CD4-positive, alpha-beta T cell treated with Interleukin-17A for 1 hour (primary cell): ENCODE measurements at regions not wholly inside any gene's neighbourhood (a gene's known extent, or its start where the extent isn't known, plus 50 kb on each side); places are given as distances from the start of the nearest gene placed in this dataset.
"Not testable (repeated sequence)": the region's sequence is repeated elsewhere in the genome, so short reads cannot be mapped to it uniquely, and the experiment has no call there.

Source experiments
- DNase-seq: peaks from one replicate; pipeline ENCODE4 v3.0.0-alpha.2; 2020

DNA sequence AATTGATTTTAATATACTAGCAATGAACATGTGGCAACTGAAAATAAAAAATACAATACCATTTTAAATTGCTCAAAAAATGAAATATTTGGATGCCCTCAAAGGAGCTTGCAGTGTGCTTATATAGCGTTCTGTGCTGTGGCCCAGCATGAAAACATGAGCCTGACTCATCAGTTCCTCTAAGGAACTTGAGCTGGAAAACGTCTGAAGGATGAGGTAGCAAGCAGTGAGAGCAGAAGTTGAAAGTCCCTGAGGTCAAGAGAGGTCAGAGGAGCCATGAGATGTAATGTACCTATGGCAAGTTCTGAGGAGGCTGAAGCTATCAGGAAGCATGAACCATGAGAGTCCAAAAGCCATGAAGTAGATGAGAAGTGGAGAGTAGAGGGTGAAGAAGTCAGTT lies 59.7 kb downstream of the HMGB3 start:
- DNase-seq: no peak

- not testable (repeated sequence) for DNase-seq
Observed at GRCh38 chrX:151066373-151066772, 83.2 kb downstream of the HMGB3 start.

DNA sequence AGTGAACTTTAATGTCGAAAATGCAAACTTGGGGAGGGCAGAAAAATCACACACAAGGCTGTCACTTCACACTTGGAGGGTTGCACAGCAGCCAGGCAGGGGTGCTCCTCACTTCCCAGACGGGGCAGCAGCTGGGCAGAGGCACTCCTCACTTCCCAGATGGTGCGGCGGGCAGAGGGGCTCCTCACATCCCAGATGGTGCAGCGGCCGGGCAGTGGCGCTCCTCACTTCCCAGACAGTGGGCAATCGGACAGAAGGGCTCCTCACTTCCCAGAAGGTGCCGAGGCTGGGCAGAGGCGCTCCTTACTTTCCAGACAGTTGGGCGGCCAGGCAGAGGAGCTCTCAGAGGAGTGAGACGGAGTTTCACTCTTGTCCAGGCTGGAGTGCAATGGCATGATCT lies 90.6 kb downstream of the HMGB3 start:
- DNase-seq: no peak

DNA sequence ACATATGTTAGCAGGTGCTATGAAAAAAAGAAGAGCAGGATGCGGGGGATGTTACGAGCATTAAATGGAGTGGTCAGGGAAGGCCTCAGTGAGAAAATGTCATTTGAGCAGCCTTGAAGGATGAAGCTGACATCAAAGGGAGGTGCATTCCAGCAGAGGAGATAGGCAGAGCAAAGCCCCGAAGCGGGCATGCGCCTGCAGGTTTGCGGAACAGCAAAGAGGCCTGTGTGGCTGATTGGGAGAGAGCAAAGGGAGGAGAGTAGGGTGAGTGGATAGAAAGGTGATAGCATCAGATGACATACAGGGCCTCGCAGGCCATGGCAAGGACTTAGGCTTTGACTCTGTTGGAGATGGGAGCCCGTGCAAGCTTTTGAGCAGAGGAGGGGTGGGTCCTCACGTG lies 95.4 kb upstream of the GPR50 start:
- no peak for DNase-seq

- peak; percentile 45 for DNase-seq
Observed at GRCh38 chrX:151082077-151082948, 94.1 kb upstream of the GPR50 start.

DNA sequence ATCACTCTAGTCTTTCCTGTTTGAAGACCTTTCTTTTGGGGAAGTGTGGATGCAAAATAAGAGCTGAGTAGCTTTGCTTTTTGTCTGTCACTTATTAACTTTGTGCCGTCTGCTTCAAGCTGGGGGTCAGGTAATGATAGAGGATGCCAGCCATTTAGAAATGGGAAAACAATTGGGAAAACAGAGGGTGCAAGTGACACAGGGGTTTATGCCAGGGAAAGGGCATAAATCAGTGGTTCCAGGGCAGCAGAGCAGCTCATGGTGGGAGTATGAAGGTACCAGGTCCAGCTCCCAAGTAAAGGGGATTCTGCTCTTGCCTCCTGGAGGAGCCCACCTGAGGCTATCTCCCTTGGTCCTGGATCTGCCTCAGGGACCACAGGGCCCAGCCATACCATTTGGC lies 91.9 kb upstream of the GPR50 start:
- no peak for DNase-seq

DNA sequence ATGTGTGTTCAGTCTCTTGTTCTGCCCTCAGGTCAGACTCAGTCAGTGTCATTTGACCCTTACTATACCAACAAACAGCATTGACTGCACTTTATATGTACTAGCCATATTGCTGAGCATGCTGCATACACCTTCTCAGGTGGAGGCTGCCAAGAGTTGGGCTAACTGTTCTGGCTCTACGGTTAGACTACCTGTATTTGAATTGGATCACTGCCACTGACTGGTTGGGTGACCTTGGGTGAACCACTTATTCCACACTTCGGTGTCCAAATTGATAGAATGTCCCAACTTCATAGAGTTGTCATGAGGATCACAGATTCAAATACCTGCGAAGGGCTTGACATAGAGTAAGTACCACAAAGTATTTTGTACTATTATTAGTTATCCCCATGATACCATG lies 91.2 kb upstream of the GPR50 start:
- DNase-seq: no peak

DNA sequence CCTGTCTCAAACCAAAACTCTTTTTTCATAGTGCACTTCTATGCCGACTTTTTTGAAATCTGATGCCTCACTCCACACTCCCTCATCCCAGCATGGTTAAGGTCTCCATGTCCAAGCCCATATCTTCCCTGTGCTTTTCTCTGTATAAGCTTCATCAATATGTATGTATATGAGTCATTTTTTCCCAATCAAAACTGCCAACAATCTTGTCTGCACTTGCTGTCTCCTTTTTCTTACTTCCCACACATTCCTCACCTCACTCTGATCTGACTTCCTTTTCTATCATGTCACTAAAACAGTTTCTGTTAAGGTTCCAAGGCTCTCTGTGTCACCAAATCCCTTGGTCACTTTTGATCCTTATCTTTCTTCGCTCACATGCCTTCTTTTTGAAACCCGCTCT lies 88.2 kb upstream of the GPR50 start:
- no peak for DNase-seq

- no peak for DNase-seq
Observed at GRCh38 chrX:151099001-151099400, 77.4 kb upstream of the GPR50 start.

- DNase-seq: no peak
Observed at GRCh38 chrX:151100799-151101198, 75.6 kb upstream of the GPR50 start.

GRCh38 chrX:151113200-151113599 lies 63.2 kb upstream of the GPR50 start:
- not testable (repeated sequence) for DNase-seq
